GF-D8 (cell line): ENCODE measurements at regions not wholly inside any gene's neighbourhood (a gene's known extent, or its start where the extent isn't known, plus 50 kb on each side); places are given as distances from the start of the nearest gene placed in this dataset.

ENCODE experiments used
- DNase-seq: peaks from one replicate; lab custom pipeline; 2025; lab: John Stamatoyannopoulos, UW

DNA sequence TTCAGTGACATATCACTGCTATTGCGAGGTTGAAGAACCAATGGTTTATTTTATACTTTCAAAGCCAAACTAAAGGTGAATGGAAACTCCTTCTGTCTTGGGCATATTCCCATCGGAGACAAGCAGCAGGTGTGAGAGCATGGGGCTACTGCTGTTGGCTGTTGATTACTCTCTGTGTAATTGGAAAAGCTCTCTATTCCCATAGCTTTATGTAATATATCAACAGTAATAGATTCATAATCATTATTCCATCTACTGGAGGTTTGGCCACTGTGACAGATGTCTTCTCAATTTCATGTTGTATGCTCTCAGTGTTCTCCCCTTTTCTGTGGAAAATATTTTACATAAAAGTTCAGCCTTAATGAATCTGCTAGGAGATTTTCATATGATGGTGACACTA, 352.0 kb downstream of the BTG1 start:
- DNase-seq: no peak

DNA sequence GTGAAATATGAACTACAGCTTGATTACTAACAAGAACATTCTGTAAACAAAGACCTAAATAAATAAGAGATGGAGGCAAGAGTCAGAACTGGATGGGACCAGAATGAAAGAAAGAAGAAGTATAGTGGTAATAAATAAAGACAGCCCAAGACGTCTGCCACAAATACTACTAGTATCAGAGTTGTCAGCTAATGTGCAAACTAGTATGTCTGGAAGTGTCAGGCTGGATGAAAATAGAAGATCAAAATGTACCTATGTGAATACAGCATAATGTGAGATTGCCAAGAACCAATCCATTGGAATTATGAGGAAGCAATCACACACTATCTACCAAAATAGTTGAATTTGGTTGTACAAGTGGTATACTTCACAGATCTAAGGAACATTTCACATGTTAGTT, 353.0 kb downstream of the BTG1 start:
- DNase-seq: no peak

DNA sequence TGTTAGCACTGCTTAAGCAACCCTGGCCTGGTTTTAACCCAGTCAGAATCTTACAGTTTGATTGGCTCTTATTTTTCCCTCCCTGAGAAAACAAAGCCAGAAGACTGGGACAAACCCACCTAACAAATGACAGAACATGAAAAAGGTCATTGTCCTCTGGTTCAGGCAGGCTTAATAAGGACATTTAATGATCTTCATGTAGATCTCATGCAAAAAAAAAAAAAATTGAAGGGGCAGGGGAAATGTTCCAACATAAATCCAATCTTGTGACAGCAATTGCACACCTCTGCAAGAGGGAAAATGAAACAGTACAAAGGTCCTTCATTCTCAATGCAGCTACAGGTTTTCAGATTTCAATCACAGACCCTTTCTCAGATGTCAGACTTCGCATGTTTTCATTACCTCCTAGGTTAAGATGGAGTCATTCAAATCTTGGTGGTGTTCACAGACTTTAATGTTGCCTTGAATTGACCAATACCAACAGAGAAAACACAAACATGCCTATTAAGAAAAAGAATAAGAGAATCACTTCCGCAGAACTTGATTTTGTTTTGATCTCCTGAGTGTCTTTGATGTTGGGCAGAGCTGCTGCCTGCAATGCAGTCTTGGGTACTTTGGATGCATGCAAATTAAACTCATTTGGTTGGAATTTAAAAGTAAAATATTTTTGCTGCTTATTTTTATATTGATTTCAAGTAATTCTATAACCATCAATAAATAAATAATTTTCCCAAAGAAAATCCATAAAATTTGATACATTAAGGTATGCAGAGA, 359.0 kb downstream of the BTG1 start:
- no peak for DNase-seq

DNA sequence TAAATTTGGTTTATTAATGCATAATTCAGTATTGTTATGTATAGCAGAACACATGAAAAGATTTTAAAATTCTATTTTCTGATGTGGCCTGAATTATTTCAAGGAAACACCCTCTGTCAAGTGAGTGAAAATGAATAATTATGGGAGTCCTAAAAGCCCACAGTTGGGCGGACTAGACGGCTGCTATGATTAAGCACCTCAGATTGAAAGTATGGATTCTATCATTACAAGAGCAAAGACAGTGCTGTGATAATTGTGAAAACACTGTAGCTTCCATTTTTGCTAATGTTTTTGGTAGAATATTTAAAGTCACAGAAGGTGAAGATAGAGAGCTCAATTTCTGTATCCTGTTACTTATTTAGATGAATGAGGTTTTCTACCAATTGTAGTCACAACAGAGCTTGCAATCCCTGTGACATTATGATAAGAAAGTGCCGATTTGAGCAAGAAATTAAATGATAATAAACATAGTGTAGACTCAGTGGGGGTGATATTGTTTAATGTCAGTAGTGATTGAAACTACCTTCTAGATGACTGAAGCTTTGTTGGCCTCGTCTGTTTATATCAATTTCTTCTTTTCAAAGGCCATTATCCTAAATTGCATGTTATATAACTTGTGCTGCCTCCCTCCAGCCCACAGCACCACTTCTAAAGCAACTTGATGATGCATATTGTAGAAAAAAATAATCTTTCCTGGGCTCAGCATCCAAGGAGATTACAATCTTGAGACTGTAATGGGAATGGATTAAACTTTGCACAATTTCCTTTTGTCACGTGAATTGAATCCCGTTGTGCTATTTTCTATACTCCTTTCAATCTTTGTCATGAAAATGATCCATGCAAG, 359.8 kb downstream of the BTG1 start:
- DNase-seq: no peak

DNA sequence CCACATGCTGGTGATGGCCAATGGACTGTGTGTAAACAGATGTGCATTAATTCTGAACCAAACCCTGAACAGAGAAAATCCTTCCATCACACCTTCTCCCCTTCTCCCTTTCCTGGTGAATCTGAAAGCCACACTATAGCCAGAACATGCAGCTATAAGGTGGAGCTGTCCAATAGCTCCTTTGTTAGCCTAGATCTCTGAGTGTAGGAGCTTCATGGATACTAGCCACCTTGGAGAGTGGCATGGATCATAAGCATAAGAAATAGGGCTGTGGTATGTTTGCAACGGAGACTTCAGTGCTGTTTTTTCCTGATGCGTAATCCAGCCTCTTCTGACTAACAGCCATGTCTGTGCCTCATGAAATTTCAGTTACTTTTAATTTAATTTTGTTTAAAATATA, 364.5 kb downstream of the BTG1 start:
- no peak for DNase-seq

DNA sequence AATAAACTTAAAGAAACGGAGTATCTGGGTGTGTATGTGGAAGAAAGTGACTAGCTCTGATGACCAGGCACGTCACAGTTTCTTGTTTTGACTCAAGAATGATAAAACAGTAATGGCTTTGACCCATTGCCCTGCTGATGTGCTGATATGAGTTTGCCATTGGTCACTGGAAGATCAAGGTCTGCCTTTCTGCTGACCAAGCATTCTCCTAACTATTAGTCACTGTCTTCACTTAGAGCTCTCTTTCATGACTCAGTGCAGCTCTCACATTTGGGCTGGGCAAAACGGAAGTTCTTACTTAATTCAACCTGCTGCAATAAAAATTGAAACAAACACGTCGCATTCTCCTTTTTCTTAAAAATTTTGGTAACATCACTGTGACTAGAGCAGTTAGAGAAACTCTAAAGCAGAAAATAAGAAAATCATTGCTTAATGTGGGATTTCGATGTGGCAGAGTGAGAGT, 366.7 kb downstream of the BTG1 start:
- no peak for DNase-seq

DNA sequence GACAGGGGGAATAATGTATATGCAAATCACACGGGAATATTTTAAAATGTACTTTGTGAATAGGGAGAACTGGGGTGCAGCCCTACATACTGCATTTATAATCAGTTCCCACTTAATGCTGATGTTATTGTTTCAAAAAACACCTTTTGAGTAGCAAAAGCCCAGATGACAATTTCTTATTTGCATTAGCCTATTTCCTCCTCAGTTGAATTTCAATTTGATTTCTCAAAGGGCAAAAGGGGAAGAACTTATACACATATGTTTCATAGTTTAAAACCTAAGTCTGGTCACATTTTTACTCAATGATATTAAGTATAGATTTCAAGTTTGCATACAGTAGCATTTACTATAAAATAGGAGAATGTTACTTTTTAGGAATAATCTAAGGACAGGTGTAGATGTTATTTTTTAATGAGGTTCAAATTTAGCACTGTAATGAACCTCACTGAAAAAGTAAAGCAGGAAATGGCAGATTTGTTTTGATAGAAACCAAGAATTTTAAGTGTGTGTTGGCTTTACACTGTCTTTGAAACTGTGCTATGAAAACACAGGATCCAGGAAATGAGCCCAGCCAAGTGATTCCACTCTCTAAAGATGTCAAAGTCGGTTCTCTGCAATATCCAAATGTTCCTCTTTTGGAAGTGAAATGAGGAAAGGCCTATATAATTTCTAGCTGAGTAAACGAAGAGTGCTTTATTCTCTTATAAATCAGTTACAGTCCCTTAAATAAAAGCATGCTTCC, 367.4 kb downstream of the BTG1 start:
- no peak for DNase-seq

DNA sequence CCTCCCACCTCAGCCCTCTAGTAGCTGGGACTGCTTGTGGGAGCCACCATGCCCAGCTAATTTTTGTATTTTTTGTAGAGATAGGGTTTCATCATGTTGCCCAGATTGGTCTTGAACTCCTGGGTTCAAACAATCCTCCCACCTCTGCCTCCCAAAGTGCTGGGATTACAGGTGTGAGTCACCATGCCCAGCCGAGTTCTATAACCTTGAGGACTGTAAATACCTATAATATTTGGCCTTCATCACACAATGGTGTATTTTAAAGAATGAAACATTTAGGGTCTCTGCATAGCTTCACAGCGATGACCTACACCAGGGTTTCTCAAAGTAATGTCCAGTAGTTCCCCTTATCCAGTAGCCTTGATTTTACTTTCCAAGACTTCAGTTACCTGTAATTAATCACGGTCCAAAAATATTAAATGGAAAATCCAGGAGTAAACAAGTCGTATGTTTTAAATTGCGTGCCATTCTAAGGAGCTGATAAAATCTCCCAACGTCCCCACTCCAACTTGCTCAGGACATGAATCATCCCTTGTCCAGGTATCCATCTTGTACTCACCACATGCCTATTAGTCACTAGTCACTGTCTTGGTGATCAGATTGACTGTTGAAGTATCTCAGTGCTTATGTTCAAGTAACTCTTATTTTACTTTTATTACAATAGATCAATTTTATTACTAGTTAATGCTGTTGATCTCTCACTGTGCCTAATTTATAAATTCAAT, 368.2 kb downstream of the BTG1 start:
- no peak for DNase-seq

DNA sequence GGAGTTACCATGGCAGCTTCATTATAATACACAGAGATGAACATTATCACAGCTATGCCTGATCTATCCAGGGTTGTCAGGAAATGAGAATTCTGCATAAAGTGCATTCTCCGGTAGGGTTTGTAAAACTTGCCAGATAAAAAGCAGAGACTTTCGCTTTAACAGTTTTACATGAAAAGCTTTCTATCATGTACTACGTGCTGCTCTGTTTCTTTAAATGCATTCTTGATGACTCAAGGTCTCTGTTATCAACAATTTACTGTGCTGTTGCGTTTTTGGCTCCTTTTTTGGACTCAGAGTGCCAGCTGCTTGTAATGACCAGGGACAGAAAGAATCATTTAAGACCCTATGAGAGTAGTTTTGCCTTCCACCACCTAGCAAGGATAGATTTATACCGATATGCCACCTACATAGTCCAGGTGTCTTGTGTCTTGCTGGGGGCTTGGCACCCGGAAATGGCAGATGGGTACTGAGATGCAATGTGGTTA, 371.2 kb downstream of the BTG1 start:
- DNase-seq: no peak

DNA sequence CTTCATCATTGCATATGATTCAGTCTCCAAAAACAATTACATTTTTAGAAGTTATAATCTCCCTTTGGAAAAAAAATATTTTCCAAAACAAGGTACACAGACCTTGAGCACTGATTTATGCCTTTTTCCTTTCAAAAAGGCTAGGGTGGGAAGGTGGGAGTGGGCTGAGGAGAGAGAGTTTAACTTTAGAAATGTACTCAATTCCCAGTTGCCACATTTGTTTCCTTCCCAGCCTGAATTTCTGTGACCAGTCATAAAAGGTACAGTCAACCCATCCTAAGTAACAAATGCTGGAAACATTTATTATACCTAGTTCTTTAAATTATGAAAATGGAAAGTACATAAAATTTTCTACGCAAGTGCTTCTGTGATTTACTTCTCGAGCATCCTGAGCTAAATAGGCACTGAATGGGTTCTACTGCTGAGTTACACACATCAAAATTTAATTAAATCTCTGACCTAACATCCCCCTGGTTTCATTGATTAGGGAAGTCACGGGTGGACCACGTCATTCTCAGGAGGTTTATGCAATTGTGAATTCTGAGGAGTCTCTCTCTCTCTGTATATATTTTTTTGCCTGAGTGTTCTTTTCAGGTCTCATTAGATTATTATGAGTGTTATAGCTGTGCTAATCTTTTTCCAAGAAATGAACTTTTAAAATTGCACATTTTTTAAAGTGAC, 371.8 kb downstream of the BTG1 start:
- no peak for DNase-seq

DNA sequence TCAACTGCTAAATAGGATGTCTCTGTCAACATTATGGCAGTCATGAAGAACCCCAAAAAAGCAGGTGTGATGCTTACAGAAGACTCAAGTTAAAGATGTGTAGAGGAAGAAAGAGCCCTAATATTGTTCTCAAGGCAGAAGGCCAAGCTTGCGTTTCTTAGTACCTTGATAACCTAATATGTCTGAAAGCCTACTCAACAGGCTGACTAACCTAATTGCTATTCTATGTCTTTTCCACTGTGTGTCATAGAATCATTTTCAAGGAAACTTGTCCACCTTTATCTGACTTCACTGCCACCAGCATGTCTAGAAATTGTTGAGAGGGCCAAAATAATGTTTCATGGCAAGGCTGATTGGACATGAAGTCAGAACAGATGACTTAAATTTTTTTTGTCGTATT, 373.2 kb downstream of the BTG1 start:
- DNase-seq: no peak

DNA sequence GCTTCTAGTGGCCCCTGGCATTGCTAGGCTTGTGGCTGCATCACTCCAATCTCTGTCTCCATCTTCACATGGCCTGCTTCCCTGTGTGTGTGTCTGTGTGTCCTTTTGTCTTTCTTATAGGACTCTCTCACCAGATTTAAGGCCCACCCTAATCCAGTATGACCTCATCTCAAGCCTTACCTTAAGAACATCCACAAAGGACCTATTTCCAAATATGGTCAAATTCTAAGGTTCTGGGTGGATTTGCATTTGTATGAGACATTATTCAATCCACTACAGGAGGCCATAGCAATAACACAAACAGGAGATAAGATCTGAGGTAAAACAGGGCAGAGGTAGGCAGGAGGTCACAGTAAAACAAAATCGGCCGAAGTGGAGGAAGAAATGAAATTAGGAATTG, 375.9 kb downstream of the BTG1 start:
- DNase-seq: no peak

DNA sequence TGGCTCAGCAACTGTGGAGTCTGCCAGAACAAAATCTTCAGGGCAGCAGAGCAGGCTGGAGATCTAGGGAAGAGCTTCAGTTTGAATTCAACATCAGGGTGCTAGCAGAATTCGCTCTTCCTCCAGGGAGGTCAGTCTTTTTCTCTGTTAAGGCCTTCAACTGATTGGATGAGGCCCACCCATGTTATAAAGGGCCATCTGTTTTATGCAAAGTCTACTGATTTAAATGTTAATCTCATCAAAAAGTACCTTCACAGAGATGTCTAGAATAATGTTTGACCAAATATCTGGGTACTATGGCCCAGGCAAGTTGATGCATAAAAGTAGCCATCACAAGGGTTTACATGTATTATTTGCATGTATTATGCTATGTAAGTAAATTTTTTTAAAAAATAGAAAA, 378.4 kb downstream of the BTG1 start:
- DNase-seq: no peak

DNA sequence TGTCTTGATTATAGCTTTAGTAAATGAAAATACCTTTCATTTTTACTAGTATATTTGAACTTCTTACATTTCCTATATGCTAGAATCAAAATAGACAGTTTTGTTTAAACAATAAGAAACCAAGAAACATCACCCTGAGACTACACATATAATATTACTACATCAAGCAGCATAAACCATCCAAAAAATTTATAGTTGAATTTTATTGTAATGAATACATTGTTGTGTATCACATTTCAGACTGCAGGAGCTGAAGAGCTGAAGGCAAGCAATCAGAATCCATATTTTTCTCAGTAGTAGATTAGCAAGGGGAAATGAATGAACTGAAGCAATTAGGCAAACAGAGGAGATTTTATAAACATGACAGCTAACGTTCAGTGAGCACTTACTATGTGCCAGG, 379.2 kb downstream of the BTG1 start:
- DNase-seq: no peak

DNA sequence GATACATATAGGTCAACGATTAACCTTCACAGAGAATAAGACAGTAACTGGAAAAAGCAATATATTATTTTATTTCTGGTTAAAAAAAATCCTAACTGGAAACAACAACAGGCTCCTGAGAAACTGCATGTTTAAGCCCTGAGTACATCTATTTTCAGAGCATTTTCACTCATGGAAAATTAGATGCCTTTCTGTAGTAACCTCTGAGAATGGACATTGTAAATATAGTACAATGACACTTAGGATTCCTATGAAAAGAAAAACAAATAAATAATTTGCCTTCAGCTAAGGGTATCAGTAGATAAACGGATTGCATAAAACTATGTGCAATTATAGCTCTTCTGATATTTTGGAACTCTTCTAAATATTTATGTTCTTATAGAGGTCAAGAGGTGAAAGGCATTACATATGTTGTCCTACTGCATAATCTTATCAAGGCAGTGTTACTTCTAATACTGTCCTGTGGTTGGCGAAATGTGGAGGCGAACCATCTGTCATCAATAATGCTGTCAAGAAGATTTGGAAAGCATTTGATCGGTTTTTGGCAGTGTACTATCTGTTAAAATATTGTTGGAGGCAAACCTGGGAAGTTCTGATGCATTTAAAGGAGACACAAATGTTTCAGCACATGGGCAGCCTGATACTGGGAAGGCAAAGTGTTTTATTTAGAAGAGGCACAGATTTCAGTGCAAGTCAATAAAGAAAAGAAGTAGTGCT, 381.8 kb downstream of the BTG1 start:
- no peak for DNase-seq

DNA sequence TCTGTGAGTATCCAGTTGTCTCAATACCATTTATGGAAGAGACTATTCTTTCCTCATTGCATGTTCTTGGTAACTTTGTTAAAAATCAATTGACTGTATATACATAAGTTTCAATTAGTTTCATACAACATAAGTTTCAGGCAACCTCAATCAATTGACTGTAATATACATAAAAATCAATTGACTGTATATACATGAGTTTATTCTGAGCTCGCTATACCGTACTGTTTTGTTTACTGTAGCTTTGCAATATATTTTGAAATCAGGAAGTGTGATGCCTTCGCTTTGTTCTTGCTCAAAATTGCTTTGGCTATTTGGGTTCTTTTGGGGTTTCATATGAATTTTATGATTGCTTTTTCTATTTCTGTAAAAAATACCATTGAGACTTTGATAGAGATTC, 392.0 kb downstream of the BTG1 start:
- no peak for DNase-seq

DNA sequence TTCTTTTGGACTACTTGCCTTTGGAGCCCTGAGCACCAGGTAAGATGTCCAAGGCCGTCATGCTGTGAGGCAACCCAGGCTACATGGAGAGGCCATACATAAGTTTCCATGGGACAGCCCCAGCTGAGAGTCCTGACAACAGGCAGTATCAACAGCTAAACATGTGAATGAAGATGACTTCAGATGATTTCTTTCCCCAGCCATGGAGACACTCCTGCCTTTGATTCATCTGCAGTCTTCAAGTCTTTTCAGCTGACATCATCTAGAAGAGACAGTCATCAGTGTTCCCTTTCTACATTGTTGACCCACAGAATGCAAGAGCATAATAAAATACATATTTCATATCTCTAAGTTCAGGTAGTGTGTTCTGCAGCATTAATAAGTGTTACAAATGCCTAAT, 398.7 kb downstream of the BTG1 start:
- DNase-seq: no peak

DNA sequence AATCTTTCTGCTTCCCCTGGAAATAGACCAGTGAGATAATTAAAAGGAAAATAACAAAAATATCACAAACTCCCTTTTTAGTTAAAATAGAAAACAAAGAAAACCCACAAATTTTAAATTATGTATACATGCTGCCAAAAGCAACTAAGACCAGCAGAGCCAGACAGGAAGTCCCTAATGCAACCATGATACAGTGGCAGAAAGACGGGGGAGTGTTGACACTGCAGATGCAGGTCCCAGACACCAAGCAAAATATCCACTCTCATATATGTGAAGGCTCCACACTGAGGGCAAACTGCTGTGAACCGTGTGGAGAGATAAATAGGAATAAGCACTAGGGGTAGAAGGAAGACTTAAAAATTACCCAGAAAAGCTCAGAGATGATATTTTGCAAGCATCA, 401.0 kb downstream of the BTG1 start:
- DNase-seq: no peak

DNA sequence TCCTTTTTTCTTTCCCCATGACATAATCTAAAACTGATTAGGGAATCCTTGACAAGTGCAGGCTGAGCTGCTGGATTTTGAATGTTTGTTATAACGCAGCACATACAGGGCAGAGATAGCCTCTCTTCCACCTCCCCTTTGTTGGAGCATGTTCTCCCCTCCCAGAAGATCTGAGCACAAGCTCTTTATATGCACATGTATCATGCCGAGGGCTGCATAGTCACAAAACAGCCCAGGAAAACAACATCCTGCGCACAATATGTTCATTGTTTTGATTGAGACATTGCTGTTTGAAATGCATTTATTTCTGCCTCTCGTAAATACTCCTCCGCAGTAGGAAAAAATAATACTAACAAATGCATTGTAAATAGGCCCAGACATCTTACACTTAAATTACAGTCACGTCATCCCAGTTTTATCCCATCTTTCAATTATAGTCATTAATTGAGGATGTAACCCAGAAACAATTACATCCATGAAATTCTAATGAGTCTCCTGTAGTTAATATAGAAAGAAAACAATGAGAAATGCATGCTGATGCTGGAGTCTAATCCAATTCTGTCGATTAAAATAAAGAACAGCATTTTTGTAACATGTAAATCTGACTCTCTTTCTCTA, 401.8 kb downstream of the BTG1 start:
- DNase-seq: no peak

DNA sequence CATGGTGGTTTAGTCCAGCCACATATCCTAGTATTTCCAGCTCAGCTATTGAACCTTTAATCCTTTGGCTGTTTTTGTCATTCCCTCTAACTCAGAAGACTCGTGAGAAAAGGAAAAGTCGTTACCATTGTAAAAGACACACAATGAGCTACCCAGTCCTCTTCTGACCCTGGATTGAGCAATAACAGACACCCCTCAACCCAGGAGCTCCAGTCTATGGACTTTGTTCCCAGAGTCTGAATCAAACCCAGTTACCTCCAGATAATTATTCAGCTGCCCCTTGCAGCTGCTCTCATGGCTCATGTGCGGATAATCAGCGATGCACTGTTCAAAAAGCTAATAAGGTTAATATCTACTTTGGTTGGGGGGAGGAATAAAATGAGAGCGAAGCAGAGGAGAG, 402.4 kb downstream of the BTG1 start:
- no peak for DNase-seq
